GM18519 (cell line): ENCODE measurements at regions not wholly inside any gene's neighbourhood (a gene's known extent, or its start where the extent isn't known, plus 50 kb on each side); places are given as distances from the start of the nearest gene placed in this dataset.
"Not testable (repeated sequence)": the region's sequence is repeated elsewhere in the genome, so short reads cannot be mapped to it uniquely, and the experiment has no call there.

ENCODE experiments used
- ATAC-seq: cut with Tn5 transposase; IDR thresholded peaks from one replicate; pipeline ENCODE4 v1.9.1; 2021; ENCODE audit warnings: mild to moderate bottlenecking, moderate library complexity; ENCODE audit not compliant: unreplicated experiment, low FRiP score

DNA sequence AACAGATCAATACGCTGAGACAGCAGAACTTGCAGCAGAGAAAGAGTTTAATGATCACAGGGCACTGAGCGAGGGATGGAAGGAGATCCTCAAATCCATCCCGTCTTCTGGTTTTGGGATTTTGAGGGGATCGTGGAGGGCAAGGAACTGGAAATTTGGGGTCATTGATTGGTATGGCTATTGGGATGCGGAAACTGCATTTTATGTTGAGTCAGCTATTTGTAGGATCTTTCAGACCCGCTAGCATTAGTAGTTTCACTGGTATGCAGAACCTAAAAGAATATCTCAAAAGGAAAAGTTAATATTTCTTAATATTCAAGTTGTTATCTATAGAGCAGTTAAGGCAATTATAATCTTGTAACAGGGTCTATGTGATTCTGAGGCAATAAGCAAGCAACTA lies 771.7 kb upstream of the CTNND2 start:
- no peak for ATAC-seq

DNA sequence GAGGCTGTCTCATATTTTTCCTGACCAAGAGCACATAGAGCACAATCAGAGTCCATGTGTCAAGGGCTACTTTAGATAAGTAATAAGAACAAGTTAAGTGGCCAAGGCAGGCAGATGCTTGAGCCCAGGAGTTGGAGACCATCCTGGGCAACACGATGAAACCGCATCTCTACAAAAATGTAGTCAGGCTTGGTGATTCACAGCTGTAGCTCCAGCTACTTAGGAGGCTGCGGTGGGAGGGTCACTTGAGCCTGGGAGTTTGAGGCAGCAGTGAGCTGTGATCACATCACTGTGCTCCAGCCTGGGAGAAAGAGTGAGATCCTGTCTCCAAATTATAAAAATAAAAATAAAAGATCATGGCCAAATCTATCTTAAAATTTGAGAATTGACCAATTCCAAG lies 767.9 kb upstream of the CTNND2 start:
- no peak for ATAC-seq

DNA sequence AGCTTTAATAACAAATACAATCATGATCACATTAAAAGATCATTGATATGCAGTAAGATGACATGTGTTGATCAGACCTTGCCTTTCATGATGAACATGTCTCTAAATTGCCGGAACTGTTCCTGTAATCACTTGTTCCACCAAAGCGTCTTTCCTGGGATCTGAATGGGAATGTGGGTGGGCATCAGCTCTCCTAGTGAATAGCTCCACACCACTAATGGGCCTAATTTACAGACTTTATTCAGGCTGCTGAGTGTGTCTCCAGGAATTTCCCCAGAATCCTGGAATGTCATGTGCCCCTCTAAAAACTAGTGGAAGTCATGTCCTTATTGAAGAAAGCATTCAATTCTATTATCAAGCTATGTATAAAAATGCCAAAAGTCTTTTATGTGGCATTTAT lies 765.1 kb upstream of the CTNND2 start:
- no peak for ATAC-seq

DNA sequence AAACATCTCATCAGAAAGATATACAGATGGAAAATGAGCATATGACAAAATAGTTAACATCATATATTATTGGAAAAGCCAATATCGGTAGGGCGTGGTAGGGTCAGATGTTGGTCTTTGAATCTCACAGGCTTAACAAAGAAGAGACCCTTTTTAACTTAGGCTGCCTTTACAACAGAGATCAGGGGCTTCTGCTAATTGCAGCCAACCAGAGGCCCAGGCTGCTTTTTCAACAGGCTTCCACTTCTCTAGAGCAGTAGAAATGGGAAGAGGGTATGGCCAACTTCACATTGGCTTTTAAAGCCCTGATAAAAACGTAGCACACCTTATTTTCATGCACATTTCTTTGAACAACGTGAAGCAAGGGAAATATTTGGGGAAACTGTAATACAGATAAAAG lies 764.3 kb upstream of the CTNND2 start:
- no peak for ATAC-seq

DNA sequence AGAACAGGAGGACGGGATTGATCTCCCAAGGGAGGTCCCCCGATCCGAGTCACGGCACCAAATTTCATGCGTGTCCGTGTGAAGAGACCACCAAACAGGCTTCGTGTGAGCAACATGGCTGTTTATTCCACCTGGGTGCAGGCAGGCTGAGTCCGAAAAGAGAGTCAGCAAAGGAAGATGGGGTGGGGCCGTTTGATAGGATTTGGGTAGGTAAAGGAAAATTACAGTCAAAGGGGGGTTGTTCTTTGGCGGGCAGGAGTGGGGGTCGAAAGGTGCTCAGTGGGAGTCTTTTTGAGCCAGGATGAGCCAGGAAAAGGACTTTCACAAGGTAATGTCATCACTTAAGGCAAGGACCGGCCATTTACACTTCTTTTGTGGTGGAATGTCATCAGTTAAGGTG lies 763.6 kb upstream of the CTNND2 start:
- ATAC-seq: not testable (repeated sequence)

- not testable (repeated sequence) for ATAC-seq
Measured at GRCh38 chr5:12665772-12666171, 761.5 kb upstream of the CTNND2 start.

GRCh38 chr5:12662545-12663314 lies 758.5 kb upstream of the CTNND2 start:
- ATAC-seq: no peak

DNA sequence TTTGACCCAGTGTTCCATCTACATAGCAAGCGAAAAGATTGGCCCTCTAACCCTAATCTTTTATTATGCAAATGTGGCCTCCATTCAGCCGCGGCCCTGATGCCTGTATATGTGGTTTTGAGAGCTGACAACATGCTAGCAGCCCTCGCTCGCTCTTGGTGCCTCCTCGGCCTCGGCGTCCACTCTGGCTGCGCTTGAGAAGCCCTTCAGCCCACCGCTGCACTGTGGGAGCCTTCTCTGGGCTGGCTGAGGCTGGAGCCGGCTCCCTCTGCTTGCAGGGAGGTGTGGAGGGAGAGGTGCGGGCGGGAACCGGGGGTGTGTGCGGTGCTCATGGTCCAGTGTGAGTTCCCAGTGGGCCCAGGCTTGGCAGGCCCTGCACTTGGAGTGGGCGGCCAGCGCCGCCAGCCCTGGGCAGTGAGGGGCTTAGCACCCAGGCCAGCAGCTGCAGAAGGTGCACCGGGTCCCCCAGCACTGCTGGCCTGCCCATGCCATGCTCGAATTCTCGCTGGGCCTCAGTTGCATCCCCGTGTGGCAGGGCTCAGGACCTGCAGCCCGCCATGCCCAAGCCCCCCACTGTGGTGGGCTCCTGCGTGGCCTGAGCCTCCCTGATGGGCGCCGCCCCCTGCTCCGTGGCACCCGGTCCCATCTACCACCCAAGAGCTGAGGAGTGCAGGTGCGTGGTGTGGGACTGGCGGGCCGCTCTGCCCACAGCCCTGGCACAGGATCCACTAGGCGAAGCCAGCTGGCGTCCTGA lies 757.5 kb upstream of the CTNND2 start:
- ATAC-seq: no peak

DNA sequence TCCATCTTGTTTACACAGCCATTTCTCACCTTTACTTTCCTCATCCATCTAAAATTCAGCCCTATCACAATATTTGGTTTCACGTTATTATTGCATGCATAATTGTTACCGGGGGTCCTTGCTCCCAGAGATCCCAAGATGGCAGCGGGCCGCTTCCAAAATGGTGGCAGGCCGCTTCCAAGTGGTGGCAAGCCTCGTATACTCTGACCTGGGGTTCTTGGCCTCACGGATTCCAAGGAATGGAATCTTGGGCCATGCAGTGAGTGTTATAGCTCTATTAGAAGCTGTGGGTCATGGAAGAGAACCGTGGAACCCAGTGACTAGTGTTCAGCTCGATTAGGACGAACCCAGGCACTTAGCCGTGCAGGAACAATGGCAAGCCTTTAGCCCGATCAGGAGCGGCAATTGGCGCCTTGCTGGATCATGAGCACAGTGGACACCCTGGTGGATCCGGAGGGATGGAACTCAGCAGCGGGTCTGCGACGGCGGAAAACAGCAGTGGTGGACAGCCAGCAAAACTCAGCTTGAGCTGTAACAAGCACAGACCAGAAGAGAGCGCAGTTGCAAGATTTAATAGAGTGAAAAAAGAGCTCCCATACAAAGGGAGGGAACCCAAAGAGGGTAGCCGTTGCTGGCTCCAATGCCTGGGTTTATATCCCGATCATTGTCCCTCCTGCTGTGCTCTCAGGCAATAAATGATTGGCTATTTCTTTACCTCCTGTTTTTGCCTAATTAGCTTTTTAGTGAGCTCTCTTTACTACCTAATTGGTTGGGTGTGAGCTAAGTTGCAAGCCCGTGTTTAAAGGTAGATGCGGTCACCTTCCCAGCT lies 756.2 kb upstream of the CTNND2 start:
- ATAC-seq: not testable (repeated sequence)

DNA sequence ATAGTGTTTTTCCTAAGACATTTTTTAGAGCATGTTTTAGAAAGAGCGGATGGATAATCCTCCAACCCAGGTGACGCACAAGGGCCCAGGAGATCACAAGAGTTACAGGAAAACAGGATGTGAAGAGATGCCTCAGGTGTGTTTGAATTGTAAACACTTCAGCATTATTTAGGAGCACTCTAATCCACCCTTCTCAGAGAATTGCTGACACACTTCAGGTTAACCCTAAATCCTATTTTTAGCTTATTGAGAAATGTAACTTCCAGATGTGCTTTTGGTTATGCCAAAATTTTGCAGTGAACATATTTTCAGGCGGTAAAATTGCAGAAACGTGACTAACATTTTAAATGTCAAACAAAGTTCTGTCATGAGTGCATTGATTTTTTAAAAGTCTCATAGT lies 755.4 kb upstream of the CTNND2 start:
- ATAC-seq: no peak

DNA sequence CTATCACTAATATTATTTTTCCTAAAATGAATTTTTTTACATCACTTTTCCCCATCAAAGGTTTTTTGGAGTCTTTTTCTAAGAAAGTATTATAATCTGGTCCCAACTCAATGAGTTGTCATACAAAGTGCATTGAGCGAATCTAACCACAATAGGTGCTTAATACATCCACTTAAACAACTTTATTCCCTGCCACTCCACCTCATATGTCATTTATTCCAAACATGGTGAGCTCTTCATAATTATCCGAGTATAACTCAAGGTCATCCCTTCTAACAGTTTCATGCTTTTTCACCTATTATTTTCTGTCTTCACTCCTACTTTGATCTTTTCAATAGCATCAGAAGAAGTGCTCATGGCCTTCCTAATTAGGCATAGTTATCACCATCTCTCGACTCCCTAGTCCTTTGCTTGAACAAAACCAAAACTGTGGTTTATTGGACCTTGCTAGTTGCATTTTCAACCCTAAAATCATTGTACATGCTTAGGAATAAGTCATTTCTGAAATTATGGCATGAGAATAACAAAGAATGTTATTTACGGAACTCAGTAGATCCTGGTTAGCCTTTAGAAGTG lies 754.7 kb upstream of the CTNND2 start:
- no peak for ATAC-seq

DNA sequence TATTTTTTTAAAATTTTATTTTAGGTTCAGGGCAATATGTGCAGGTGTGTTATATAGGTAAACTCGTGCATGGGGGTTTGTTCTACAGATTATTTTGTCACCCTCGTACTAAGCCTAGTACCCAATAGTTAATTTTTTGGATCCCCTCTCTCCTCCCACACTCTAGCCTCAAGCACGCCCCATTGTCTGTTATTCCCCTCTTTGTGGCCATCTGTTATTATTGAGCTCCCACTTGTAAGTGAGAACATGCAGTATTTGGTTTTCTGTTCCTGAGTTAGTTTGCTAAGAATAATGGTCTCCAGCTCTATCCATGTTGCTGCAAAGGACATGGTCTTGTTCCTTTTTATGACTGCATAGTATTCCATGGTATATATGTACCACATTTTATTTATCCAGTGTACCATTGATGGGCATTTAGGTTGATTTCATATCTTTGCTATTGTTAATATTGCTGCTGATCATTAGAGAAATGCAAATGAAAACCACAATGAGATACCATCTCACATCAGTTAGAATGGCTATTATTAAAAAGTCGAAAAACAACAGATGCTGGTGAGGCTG lies 753.7 kb upstream of the CTNND2 start:
- ATAC-seq: not testable (repeated sequence)

GRCh38 chr5:12655675-12656074 lies 751.4 kb upstream of the CTNND2 start:
- no peak for ATAC-seq

GRCh38 chr5:12652201-12652600 lies 748.0 kb upstream of the CTNND2 start:
- ATAC-seq: no peak

GRCh38 chr5:12648558-12648957 lies 744.3 kb upstream of the CTNND2 start:
- no peak for ATAC-seq

DNA sequence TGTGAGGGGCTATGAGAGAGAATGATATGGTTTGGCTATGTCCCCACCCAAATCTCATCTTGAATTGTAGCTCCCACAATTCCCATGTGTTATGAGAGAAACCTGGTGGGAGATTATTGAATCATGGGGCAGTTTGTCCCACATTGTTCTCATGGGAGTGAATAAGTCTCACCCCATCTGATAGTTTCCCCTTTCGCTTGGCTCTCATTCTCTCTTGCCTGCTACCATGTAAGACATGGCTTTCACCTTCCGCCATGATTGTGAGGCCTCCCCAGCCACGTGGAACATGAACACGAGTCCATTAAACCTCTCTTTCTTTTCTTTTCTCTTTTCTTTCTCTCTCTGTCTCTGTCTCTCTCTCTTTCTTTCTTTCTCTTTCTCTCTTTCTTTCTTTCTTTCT lies 743.4 kb upstream of the CTNND2 start:
- no peak for ATAC-seq

- ATAC-seq: no peak
Measured at GRCh38 chr5:12645582-12645981, 741.3 kb upstream of the CTNND2 start.

- no peak for ATAC-seq
Measured at GRCh38 chr5:12636209-12636608, 732.0 kb upstream of the CTNND2 start.

- ATAC-seq: no peak
Measured at GRCh38 chr5:12626556-12626955, 722.3 kb upstream of the CTNND2 start.

- no peak for ATAC-seq
Measured at GRCh38 chr5:12625667-12626263, 721.5 kb upstream of the CTNND2 start.
